DND-41 (cell line): ENCODE measurements at regions not wholly inside any gene's neighbourhood (a gene's known extent, or its start where the extent isn't known, plus 50 kb on each side); places are given as distances from the start of the nearest gene placed in this dataset.

Experiments used
- CTCF ChIP-seq: IDR thresholded peaks from 2 replicates; pipeline ENCODE4 v1.5.1; 2012; ENCODE audit warnings: borderline replicate concordance, low read length, moderate library complexity, mild to moderate bottlenecking; ENCODE audit not compliant: poor library complexity, severe bottlenecking; ENCODE audit errors: extremely low read depth
- EZH2 ChIP-seq: IDR thresholded peaks from 3 replicates; pipeline ENCODE4 v1.6.1; 2012; ENCODE audit warnings: borderline replicate concordance, low read depth, mild to moderate bottlenecking, moderate library complexity, low read length, inconsistent platforms; ENCODE audit not compliant: severe bottlenecking

- TF ChIP-seq CTCF (no peak), EZH2 (no peak)
Measured at GRCh38 chr10:10596256-10596655, 421.4 kb upstream of the CELF2 start.
